CD4-positive, alpha-beta T cell treated with Interleukin-21 for 1 hour (primary cell): ENCODE measurements at regions not wholly inside any gene's neighbourhood (a gene's known extent, or its start where the extent isn't known, plus 50 kb on each side); places are given as distances from the start of the nearest gene placed in this dataset.
"Not testable (repeated sequence)": the region's sequence is repeated elsewhere in the genome, so short reads cannot be mapped to it uniquely, and the experiment has no call there.

Experiments
- DNase-seq: peaks from one replicate; pipeline ENCODE4 v3.0.0-alpha.2; 2020

DNA sequence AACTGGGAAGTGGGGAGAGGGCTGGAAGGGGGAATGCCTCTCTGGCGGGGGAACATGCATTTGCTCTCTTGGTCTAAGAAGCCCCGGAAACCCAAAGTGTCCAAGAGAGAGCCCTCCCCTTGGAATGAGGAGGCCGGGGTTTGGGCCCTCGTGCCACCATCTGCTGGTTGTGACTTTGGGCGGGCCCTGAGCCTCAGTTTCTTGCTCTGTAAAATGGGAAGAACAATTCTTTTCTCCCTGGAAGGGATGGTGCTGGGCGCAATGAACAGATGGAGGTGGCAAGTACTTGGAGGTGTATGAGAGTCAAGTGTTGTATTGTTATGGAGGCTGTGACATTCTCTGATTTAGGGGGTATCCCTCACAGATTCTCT, 69.9 kb upstream of the TARDBP start:
- DNase-seq: no peak

GRCh38 chr1:10943041-10943440, 69.4 kb upstream of the TARDBP start:
- no peak for DNase-seq

DNA sequence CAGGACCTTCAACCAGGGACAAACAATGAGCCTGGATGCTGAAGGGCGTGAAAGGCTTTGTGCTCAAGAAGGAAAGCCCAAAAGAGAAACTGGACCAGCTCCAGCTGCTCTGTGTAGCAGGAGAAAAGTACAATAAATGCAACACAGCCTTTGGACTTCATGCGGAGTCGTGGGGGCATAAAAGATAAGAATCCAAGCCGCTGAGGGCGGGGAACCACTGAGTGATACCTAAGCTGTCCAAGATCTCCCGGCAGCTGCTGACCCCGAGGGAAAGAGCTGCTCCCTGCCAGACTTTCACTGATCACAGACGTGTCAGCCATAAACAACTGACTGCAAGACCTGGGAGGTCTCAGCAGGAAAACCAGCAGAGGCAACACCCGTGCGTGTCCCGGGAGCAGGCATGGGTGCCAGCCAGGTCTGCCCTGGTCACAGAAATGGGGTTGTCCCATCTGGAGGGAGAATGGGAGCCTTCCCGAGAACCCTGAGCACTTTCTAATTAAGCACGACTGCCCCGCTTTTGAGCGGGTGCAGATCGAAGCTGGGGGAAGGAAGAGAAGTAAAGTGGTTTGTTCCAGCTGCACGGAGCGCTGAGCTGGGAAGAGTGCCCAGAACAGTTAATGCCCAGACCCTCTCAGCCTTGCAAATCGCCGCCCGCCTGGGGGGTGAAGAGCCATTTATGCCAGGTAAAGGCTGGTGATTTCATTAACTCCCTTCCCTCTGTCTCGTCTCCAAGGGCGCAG, 68.3 kb upstream of the TARDBP start:
- DNase-seq: no peak

GRCh38 chr1:10945991-10946509, 66.4 kb upstream of the TARDBP start:
- no peak for DNase-seq

- DNase-seq: no peak
These were observed 65.3 kb upstream of the TARDBP start for GRCh38 chr1:10947181-10947580.

DNA sequence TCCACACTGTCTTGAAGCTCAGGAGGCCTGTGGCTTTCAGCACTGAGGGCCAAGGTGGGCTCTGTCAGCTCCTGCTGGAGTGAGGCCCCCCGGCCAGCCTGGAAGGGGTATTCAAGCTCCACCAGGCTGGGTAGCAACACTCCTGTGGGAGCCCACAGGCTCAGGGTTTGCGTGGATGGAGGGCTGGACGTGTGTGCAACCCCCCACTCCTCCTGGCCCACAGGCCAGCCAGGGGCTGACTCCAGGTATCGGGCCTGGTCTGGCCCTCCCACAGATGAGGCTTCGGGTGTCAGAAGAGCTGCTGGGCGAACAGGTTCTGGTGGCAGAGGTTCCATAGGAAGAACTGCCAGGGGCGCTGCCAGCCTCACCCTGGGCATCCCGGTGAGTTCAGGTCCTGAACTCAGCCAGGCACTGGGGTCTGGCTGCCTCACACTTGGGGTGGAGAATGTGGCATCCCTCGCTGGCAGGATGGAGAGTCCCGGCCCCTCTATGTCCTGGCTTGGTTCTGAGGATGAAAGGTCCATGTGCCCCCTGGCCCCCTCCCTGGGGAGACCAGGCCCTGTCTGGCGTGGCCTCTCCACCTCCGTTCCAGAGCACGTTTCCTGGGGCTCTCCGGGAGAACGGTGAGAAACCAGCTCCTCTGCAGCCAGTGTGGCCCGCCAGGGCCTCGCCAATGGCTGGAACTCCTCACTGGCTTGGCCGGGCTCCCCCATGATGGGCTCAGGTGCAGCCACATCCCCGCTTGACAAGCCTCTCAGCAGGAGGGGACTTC, 64.6 kb upstream of the TARDBP start:
- DNase-seq: no peak

DNA sequence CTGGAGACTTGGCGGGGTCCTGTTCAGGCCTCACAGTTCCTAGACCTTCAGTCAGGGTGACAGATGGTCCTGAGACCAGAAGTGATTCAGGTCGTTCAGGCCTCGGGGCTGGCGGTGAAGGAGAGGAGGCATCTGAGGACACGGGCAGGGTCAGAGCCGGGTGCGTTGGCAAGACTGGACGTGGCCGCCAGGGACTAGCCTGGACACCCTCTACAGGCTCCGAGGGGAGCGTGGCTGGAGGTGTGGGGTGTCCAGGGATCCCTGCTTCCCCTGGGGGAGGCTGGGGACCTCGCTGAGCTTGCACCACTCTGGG, 64.0 kb upstream of the TARDBP start:
- DNase-seq: no peak

GRCh38 chr1:10950316-10951172, 61.9 kb upstream of the TARDBP start:
- DNase-seq: no peak

- not testable (repeated sequence) for DNase-seq
These were observed 61.2 kb upstream of the TARDBP start for GRCh38 chr1:10951298-10951697.

DNA sequence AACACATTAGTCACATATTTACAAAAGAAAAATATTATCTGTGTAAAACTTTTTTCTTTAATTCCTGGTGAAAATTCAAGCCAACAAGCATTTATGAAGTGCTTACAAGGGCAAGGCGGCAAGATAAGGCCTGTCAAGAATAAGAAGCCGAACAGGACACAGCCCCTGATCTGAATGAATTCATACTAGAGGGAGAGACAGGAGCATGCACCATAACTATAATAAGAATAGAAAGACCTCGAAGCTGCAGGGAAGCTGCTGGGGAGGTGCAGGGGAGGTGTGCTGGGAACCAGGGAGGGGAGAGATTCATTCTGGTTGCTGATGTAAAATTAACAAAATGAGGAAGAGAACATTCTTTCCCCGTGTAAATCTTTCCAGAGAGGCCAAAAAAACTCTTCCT, 60.5 kb upstream of the TARDBP start:
- no peak for DNase-seq

DNA sequence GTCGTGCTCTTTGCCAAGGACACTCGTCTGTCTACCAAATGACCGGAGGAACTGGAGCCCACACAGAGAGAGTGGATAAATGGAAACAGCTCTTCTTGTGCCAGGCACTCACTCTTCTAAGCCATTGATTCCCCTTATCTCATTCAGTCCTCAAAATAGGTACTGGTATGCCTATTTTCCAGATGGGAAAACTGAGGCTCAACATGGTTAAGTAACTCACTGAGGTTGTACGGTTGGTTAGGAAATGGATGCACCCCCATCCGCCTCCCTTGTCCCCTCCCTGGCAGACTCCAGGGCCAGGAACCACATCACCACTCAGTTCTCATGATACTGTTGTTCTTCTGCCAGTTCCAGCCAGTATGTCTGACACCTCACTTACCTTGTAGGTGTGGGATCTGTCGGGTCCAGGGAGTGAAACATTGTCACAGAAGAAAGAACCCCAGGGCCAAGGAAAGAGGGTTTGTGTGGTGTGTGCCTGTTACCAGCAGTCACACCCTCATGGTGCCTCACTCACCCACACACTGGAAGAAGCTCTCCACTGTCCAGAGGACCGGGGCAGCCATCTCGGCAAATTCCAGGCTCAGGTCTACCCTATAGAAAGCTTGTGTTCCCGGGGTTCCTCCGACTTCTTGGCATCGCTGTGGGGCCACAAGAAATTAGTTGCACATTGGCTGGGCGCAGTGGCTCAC, 58.8 kb upstream of the TARDBP start:
- DNase-seq: no peak

DNA sequence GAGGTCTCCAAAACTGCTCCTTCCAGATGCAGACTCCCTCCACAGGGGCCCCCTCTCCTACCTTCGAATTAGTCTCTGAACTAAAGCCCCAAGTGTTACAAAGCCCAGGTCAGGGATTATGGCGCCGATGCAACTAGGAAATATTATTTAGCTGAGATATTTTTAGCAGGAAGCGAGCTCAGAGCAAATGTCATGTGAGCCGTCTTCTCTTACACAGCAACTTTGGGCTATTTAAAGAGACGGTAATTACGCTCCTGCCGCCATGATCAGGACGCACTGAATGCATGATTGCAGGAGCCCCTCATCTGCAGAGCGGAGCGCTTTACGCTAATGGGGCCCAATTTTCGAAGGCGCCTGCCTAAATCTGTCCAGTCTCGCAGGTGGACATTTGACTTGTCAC, 55.3 kb upstream of the TARDBP start:
- no peak for DNase-seq

DNA sequence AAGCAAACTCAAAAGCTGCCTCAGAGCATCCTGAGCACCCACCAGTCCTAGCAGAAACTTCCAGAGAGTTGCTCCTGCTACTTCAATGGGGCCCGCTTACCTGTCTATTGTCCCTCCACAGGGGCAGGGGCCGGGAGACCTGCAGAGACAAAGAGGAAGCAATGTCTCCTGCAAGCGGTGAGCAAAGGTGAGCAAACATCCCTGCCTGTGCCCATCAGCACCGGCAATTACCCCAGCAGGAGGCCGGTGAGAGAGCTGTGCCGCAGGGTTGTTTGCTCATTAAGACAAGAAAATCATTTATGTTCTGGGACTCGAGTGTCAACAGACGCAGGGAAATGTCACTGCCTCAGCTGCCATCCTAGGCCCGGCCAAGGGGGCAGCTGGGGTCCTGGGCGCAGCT, 53.8 kb upstream of the TARDBP start:
- DNase-seq: no peak

DNA sequence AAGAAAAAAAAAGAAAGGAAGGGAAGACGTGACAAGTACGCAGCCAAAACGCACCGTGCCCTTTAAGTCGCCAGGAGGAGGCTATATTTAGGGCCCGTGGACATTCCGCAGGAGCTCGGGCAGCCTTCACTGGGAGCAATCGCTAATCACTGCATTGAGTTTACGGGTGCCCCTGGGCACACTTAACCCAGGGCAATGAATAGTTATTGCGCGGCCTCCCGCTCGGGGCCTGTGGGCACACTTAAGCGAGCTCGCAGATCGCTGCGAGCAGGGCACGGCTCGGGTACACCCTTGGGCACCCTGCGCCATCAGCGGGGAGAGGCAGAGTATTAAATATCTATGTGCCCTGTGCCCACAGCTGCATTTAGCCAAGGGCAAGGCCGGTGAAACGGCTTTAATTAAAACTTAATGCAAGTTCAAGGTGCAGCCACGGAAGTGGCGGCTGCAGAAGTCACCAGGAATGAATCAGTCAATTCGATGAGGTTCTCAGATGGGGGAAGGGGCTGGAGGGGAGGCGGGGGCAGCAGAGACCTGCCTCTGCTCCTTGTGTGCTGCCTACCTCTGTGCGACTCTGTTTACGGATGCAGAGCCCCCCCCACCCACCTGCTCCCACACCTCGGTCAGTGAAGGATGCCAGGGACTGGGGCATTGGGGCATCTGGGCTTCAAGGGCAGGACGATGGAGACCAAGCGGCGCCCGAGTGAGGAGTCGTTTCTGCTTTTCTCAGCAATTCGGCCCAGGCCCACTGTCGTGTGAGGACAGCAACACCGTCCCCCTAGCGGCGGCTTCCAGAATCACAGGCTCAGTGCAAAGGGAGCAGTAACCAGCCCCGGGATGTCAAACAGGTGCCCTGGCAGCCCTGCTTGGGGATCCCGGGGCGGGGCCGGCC, 51.8 kb upstream of the TARDBP start:
- DNase-seq: peak; percentile 76

- no peak for DNase-seq
These were observed 51.1 kb upstream of the TARDBP start for GRCh38 chr1:10961300-10961833.

DNA sequence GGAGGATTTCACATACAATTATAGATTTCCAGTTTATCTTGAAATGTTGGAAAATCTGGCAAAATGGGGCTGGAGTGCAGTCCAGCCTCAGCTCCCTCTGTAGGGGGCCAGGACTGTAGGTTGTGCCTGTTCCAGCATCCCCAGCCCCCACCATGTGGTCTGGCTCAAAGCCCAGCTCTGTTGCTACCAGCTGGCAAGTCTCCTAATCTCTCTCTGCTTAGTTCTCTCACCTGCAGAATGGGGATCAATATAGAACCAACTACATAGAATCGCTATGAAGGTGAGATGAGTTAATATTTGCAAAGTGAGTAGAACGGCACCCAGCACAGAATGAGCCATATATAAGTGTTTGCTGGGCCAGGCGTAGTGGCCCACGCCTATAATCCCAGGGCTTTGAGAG, 50.0 kb upstream of the TARDBP start:
- no peak for DNase-seq
